Prostate gland (tissue), 2 donors: ENCODE measurements at regions not wholly inside any gene's neighbourhood (a gene's known extent, or its start where the extent isn't known, plus 50 kb on each side); places are given as distances from the start of the nearest gene placed in this dataset.

ENCODE experiments used
- DNase-seq: peaks from one replicate; pipeline ENCODE4 v3.0.0-alpha.2; 2019; ENCODE audit warnings: low spot score
- H3K27ac ChIP-seq, 2 donors: fragments of 200-600 bp; sonication (generic); 2 replicates each; pipeline ENCODE4 v1.5.1; 2017 to 2019
- H3K27me3 ChIP-seq: fragments of 200-600 bp; sonication (generic); replicated peaks from 2 replicates; pipeline ENCODE4 v1.5.1; 2019; ENCODE audit not compliant: insufficient read depth
- H3K36me3 ChIP-seq, 2 donors: fragments of 200-600 bp; sonication (generic); 1 replicate in 1 of 2; 2 replicates in 1 of 2; pipeline versions ENCODE4 v1.5.1 to v1.8.1; 2017 to 2019
- H3K4me1 ChIP-seq: fragments of 200-600 bp; sonication (generic); replicated peaks from 2 replicates; pipeline ENCODE4 v1.5.1; 2019
- H3K4me3 ChIP-seq, 2 donors: fragments of 200-600 bp; sonication (generic); 2 replicates each; pipeline ENCODE4 v1.5.1; 2017 to 2019
- H3K9me3 ChIP-seq: fragments of 200-600 bp; sonication (generic); 2 replicates; pipeline ENCODE4 v1.5.1; 2017
- CTCF ChIP-seq, 4 experiments: fragments of 200-600 bp in 2 of 4; fragments of 450-650 bp in 2 of 4; sonication (generic) in 2 of 4; IDR thresholded peaks; 1 replicate in 3 of 4; 2 replicates in 1 of 4; pipeline ENCODE4 v1.5.1; 2016 to 2019; ENCODE audit warnings: antibody characterized with exemption in 4 of 4, mild to moderate bottlenecking in 2 of 4, moderate library complexity in 2 of 4
- POLR2A ChIP-seq: fragments of 450-650 bp; IDR thresholded peaks from one replicate; pipeline ENCODE4 v1.6.1; 2016; ENCODE audit warnings: antibody characterized with exemption, mild to moderate bottlenecking
- POLR2AphosphoS5 ChIP-seq: sonication (generic); formaldehyde crosslinking; IDR thresholded peaks from one replicate; pipeline ENCODE4 v1.6.1; 2017; ENCODE audit warnings: antibody characterized with exemption
- WGBS: methylation state at CpG from one replicate; pipeline ENCODE4 v1.1.5; 2018; 5-methylcytosine and 5-hydroxymethylcytosine counted together
- intact Hi-C: fragments of 100-400 bp; cut with DNase I; formaldehyde crosslinking; loops from one replicate; pipeline ENCODE4 v1.14.2; 2022

GRCh38 chr13:85693889-85694511 is 105.2 kb downstream of the SLITRK6 start:
- DNase-seq = no peak
- Histone ChIP-seq H3K27me3 (no peaks in the 10 kb centered on the region), H3K27ac (no peak overlapping the region), H3K4me3 (no peak overlapping the region), H3K9me3 (no peaks in the 10 kb centered on the region), H3K4me1 (no peaks in the 10 kb centered on the region), H3K36me3 (no peaks in the 10 kb centered on the region)
- TF ChIP-seq POLR2A (no peak), POLR2AphosphoS5 (no peak), CTCF (IDR thresholded peaks at IDR 0.05) (no peak)
- intact Hi-C loops = no loop called here
- 77% methylated on average over 7 of the region's 7 CpGs for WGBS

- TF ChIP-seq CTCF (IDR thresholded peaks at IDR 0.05) (no peak), POLR2AphosphoS5 (no peak), POLR2A (no peak)
- no peaks in the 10 kb centered on the region for H3K9me3 ChIP-seq
- no peak for DNase-seq
- WGBS = 0% methylated on average over 1 of the region's 1 CpG
- H3K4me1 ChIP-seq = no peaks in the 10 kb centered on the region
- no peaks in the 10 kb centered on the region for H3K27me3 ChIP-seq
- intact Hi-C loops = no loop called here
- no peaks in the 10 kb centered on the region for H3K36me3 ChIP-seq
- H3K27ac ChIP-seq = no peak overlapping the region
- H3K4me3 ChIP-seq = no peak overlapping the region
Observed at GRCh38 chr13:85690368-85690767, 108.9 kb downstream of the SLITRK6 start.

GRCh38 chr13:85685436-85685835 is 113.8 kb downstream of the SLITRK6 start:
- Histone ChIP-seq H3K4me1 (no peaks in the 10 kb centered on the region), H3K9me3 (no peaks in the 10 kb centered on the region), H3K27ac (no peak overlapping the region), H3K36me3 (no peaks in the 10 kb centered on the region), H3K27me3 (no peaks in the 10 kb centered on the region), H3K4me3 (no peak overlapping the region)
- WGBS = 57% methylated on average over 1 of the region's 1 CpG
- TF ChIP-seq POLR2AphosphoS5 (no peak), POLR2A (no peak), CTCF (IDR thresholded peaks at IDR 0.05) (no peak)
- no peak for DNase-seq
- intact Hi-C loops = no loop called here

GRCh38 chr13:85675151-85675907 is 123.9 kb downstream of the SLITRK6 start:
- Histone ChIP-seq H3K36me3 (no peaks in the 10 kb centered on the region), H3K9me3 (no peaks in the 10 kb centered on the region), H3K4me1 (no peaks in the 10 kb centered on the region), H3K27me3 (no peaks in the 10 kb centered on the region), H3K4me3 (no peak overlapping the region), H3K27ac (no peak overlapping the region)
- intact Hi-C loops = no loop called here
- 83% methylated on average over 8 of the region's 8 CpGs for WGBS
- no peak for TF ChIP-seq POLR2AphosphoS5
- no peak for TF ChIP-seq POLR2A
- no peak for TF ChIP-seq CTCF (IDR thresholded peaks at IDR 0.05)
- DNase-seq = no peak

- intact Hi-C loops = no loop called here
- H3K27ac ChIP-seq = no peak overlapping the region
- DNase-seq = no peak
- H3K36me3 ChIP-seq = no peaks in the 10 kb centered on the region
- 92% methylated on average over 3 of the region's 3 CpGs for WGBS
- no peaks in the 10 kb centered on the region for H3K27me3 ChIP-seq
- no peaks in the 10 kb centered on the region for H3K4me1 ChIP-seq
- no peaks in the 10 kb centered on the region for H3K9me3 ChIP-seq
- no peak for TF ChIP-seq CTCF (IDR thresholded peaks at IDR 0.05)
- TF ChIP-seq POLR2A = no peak
- no peak for TF ChIP-seq POLR2AphosphoS5
- no peak overlapping the region for H3K4me3 ChIP-seq
Observed at GRCh38 chr13:85671336-85671735, 127.9 kb downstream of the SLITRK6 start.
